ENCODE measurements at regions not wholly inside any gene's neighbourhood (a gene's known extent, or its start where the extent isn't known, plus 50 kb on each side); places are given as distances from the start of the nearest gene placed in this dataset.
"Not testable (repeated sequence)": the region's sequence is repeated elsewhere in the genome, so short reads cannot be mapped to it uniquely, and the experiment has no call there.

GRCh38 chr10:65110009-65110408, 1588.8 kb downstream of the REEP3 start:
- DNase-seq = no peak
- CTCF ChIA-PET = no interaction called here
- no peak overlapping the region for H3K27ac Mint-ChIP-seq (ENCODE audit: unreplicated experiment)

GRCh38 chr10:65111059-65111458, 1589.9 kb downstream of the REEP3 start:
- DNase-seq; BruUV-seq (replicated peaks); H3K4me1 Mint-ChIP-seq (ENCODE audit: low read depth, unreplicated experiment); intact Hi-C loops (cut with micrococcal nuclease; ENCODE audit: unreplicated experiment); H3K36me3 Mint-ChIP-seq (ENCODE audit: insufficient read depth, unreplicated experiment); H3K27ac Mint-ChIP-seq (ENCODE audit: unreplicated experiment); CTCF ChIA-PET; H3K4me3 Mint-ChIP-seq (ENCODE audit: low read depth, unreplicated experiment); H3K27me3 Mint-ChIP-seq (ENCODE audit: unreplicated experiment); H3K9me3 Mint-ChIP-seq (ENCODE audit: low read depth, unreplicated experiment): not testable (repeated sequence)

More at GRCh38 chr10:65110009-65110408, 1588.8 kb downstream of the REEP3 start:
- H3K4me3 Mint-ChIP-seq (ENCODE audit: low read depth, unreplicated experiment) = no peak overlapping the region
- BruUV-seq (replicated peaks) = no TSS peak
- H3K27me3 Mint-ChIP-seq (ENCODE audit: unreplicated experiment) = no peaks in the 10 kb centered on the region
- H3K4me1 Mint-ChIP-seq (ENCODE audit: low read depth, unreplicated experiment) = no peaks in the 10 kb centered on the region
- H3K36me3 Mint-ChIP-seq (ENCODE audit: insufficient read depth, unreplicated experiment) = no peaks in the 10 kb centered on the region
- TF ChIP-seq, protein P1, sequence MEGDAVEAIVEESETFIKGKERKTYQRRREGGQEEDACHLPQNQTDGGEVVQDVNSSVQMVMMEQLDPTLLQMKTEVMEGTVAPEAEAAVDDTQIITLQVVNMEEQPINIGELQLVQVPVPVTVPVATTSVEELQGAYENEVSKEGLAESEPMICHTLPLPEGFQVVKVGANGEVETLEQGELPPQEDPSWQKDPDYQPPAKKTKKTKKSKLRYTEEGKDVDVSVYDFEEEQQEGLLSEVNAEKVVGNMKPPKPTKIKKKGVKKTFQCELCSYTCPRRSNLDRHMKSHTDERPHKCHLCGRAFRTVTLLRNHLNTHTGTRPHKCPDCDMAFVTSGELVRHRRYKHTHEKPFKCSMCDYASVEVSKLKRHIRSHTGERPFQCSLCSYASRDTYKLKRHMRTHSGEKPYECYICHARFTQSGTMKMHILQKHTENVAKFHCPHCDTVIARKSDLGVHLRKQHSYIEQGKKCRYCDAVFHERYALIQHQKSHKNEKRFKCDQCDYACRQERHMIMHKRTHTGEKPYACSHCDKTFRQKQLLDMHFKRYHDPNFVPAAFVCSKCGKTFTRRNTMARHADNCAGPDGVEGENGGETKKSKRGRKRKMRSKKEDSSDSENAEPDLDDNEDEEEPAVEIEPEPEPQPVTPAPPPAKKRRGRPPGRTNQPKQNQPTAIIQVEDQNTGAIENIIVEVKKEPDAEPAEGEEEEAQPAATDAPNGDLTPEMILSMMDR (IDR thresholded peaks at IDR 0.05; ENCODE audit: unreplicated experiment) = no peak
- intact Hi-C loops (cut with micrococcal nuclease; ENCODE audit: unreplicated experiment) = no loop called here
- no peaks in the 10 kb centered on the region for H3K9me3 Mint-ChIP-seq (ENCODE audit: low read depth, unreplicated experiment)

GRCh38 chr10:65112573-65112972, 1591.4 kb downstream of the REEP3 start:
- Mint-ChIP-seq H3K9me3 (ENCODE audit: low read depth, unreplicated experiment) (no peaks in the 10 kb centered on the region), H3K27ac (ENCODE audit: unreplicated experiment) (no peak overlapping the region), H3K4me3 (ENCODE audit: low read depth, unreplicated experiment) (no peak overlapping the region), H3K4me1 (ENCODE audit: low read depth, unreplicated experiment) (no peaks in the 10 kb centered on the region), H3K27me3 (ENCODE audit: unreplicated experiment) (no peaks in the 10 kb centered on the region), H3K36me3 (ENCODE audit: insufficient read depth, unreplicated experiment) (no peaks in the 10 kb centered on the region)
- no TSS peak for BruUV-seq (replicated peaks)
- no peak for DNase-seq
- intact Hi-C loops (cut with micrococcal nuclease; ENCODE audit: unreplicated experiment) = no loop called here
- TF ChIP-seq, protein P1 (IDR thresholded peaks at IDR 0.05; ENCODE audit: unreplicated experiment) = no peak
- CTCF ChIA-PET = no interaction called here

DNA sequence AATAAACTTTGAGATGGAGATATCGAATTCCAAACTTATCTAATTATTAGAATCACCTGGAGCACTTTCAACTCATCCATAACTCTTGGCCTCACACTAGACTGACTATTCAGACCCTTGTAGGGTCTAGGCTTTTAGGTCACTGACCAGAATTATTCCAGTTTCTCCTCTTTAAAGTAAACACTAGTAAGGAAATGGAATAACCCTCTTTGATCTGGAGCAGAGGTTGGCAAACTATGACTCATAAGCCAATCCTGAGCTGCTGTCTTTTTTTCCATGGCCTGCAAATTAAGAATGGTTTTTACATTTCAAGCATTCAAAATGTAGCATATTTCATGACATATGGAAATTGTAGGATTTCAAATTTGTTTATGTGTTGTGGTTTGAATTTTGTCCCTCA, 1601.9 kb downstream of the REEP3 start:
- DNase-seq = no peak
- Mint-ChIP-seq H3K4me1 (ENCODE audit: low read depth, unreplicated experiment) (peaks cover 9% of the 10 kb centered on the region), H3K27ac (ENCODE audit: unreplicated experiment) (no peak overlapping the region), H3K4me3 (ENCODE audit: low read depth, unreplicated experiment) (no peak overlapping the region), H3K9me3 (ENCODE audit: low read depth, unreplicated experiment) (peaks cover 4% of the 10 kb centered on the region), H3K27me3 (ENCODE audit: unreplicated experiment) (no peaks in the 10 kb centered on the region), H3K36me3 (ENCODE audit: insufficient read depth, unreplicated experiment) (no peaks in the 10 kb centered on the region)
- TF ChIP-seq, protein P1 (IDR thresholded peaks at IDR 0.05; ENCODE audit: unreplicated experiment) = no peak
- CTCF ChIA-PET = no interaction called here
- intact Hi-C loops (cut with micrococcal nuclease; ENCODE audit: unreplicated experiment) = no loop called here
- no TSS peak for BruUV-seq (replicated peaks)

GRCh38 chr10:65125212-65125611, 1604.0 kb downstream of the REEP3 start:
- H3K4me1 Mint-ChIP-seq (ENCODE audit: low read depth, unreplicated experiment) = peaks cover 9% of the 10 kb centered on the region
- H3K36me3 Mint-ChIP-seq (ENCODE audit: insufficient read depth, unreplicated experiment) = no peaks in the 10 kb centered on the region
- CTCF ChIA-PET = no interaction called here
- no peak for DNase-seq
- TF ChIP-seq, protein P1 (IDR thresholded peaks at IDR 0.05; ENCODE audit: unreplicated experiment) = no peak
- no TSS peak for BruUV-seq (replicated peaks)
- intact Hi-C loops (cut with micrococcal nuclease; ENCODE audit: unreplicated experiment) = no loop called here
- no peaks in the 10 kb centered on the region for H3K27me3 Mint-ChIP-seq (ENCODE audit: unreplicated experiment)
- H3K9me3 Mint-ChIP-seq (ENCODE audit: low read depth, unreplicated experiment) = peaks cover 4% of the 10 kb centered on the region
- no peak overlapping the region for H3K27ac Mint-ChIP-seq (ENCODE audit: unreplicated experiment)
- H3K4me3 Mint-ChIP-seq (ENCODE audit: low read depth, unreplicated experiment) = no peak overlapping the region
